SU-DHL-6 (cell line): ENCODE measurements at regions not wholly inside any gene's neighbourhood (a gene's known extent, or its start where the extent isn't known, plus 50 kb on each side); places are given as distances from the start of the nearest gene placed in this dataset.

Experiments
- H2AFZ ChIP-seq: fragments of 200-600 bp; sonication (generic); 2 replicates; pipeline ENCODE4 v1.6.1; 2014; ENCODE audit warnings: low read depth, mild to moderate bottlenecking, moderate library complexity, mixed read lengths, antibody characterized with exemption, low read length; ENCODE audit not compliant: severe bottlenecking
- H3F3A ChIP-seq: fragments of 200-600 bp; shearing (Covaris generic); 2 replicates; pipeline ENCODE4 v1.6.0; 2016; ENCODE audit warnings: antibody characterized with exemption, mild to moderate bottlenecking; ENCODE audit not compliant: insufficient read depth
- H3K27ac ChIP-seq: fragments of 200-600 bp; sonication (generic); 2 replicates; pipeline ENCODE4 v1.5.1; 2016; ENCODE audit warnings: low read depth, mild to moderate bottlenecking, low read length, moderate library complexity, mixed read lengths
- H3K27me3 ChIP-seq: fragments of 200-600 bp; sonication (generic), shearing (Covaris generic); 2 replicates; pipeline ENCODE4 v1.6.0; 2014; ENCODE audit warnings: mild to moderate bottlenecking, low read length
- H3K36me3 ChIP-seq: fragments of 200-600 bp; sonication (generic); 2 replicates; pipeline ENCODE4 v1.6.1; 2014; ENCODE audit warnings: mild to moderate bottlenecking, low read length, mixed read lengths
- H3K4me2 ChIP-seq: fragments of 300-600, 200-600 bp; shearing (Covaris generic), sonication (generic); 2 replicates; pipeline ENCODE4 v1.6.0; 2014; ENCODE audit warnings: low read length, low read depth, mild to moderate bottlenecking; ENCODE audit not compliant: poor library complexity, severe bottlenecking
- H3K4me3 ChIP-seq: fragments of 200-600 bp; sonication (generic); 2 replicates; pipeline ENCODE4 v1.5.1; 2014; ENCODE audit warnings: antibody characterized with exemption, low read length, mild to moderate bottlenecking, mixed read lengths; ENCODE audit not compliant: insufficient read depth, poor library complexity, severe bottlenecking
- H3K79me2 ChIP-seq: fragments of 200-600 bp; sonication (generic); 2 replicates; pipeline ENCODE4 v1.6.1; 2014; ENCODE audit warnings: mild to moderate bottlenecking, low read length, moderate library complexity; ENCODE audit not compliant: insufficient read depth
- H3K9ac ChIP-seq: fragments of 200-600 bp; sonication (generic); 2 replicates; pipeline ENCODE4 v1.7.0; 2014; ENCODE audit warnings: mild to moderate bottlenecking, low read length
- H3K9me2 ChIP-seq: fragments of 200-600 bp; sonication (generic); replicated peaks from 2 replicates; pipeline ENCODE4 v1.6.1; 2014; ENCODE audit warnings: low read length; ENCODE audit not compliant: insufficient read depth
- H3K9me3 ChIP-seq: fragments of 200-600 bp; sonication (generic); 2 replicates; pipeline ENCODE4 v1.6.1; 2014; ENCODE audit warnings: low read length, mixed read lengths; ENCODE audit not compliant: insufficient read depth
- H4K20me1 ChIP-seq: fragments of 200-600 bp; sonication (generic); 2 replicates; pipeline ENCODE4 v1.6.1; 2014; ENCODE audit warnings: low read depth, mild to moderate bottlenecking, antibody characterized with exemption, low read length, moderate library complexity, mixed read lengths
- CTCF ChIP-seq: fragments of 200-600 bp; sonication (generic); IDR thresholded peaks from one replicate; pipeline ENCODE4 v1.5.1; 2017; ENCODE audit warnings: antibody characterized with exemption, mild to moderate bottlenecking, low read length, moderate library complexity; ENCODE audit not compliant: insufficient read depth, poor library complexity, severe bottlenecking
- EZH2phosphoT487 ChIP-seq: fragments of 200-600 bp; sonication (generic), shearing (Covaris generic); conservative IDR thresholded peaks from 2 replicates; pipeline ENCODE4 v1.6.1; 2018; ENCODE audit warnings: mild to moderate bottlenecking, antibody characterized with exemption, low read length, moderate library complexity, mixed read lengths

GRCh38 chr6:4510906-4511640 is 265.1 kb upstream of the CDYL start:
- Histone ChIP-seq H3K9ac (no peak overlapping the region), H2AFZ (no peak overlapping the region), H3K27ac (no peak overlapping the region), H4K20me1 (no peaks in the 10 kb centered on the region), H3K9me2 (no peaks in the 10 kb centered on the region), H3K27me3 (no peaks in the 10 kb centered on the region), H3K9me3 (no peaks in the 10 kb centered on the region), H3F3A (no peaks in the 10 kb centered on the region), H3K36me3 (no peaks in the 10 kb centered on the region), H3K4me2 (no peak overlapping the region), H3K79me2 (no peaks in the 10 kb centered on the region), H3K4me3 (no peak overlapping the region)
- no peak for TF ChIP-seq CTCF
- no peak for TF ChIP-seq EZH2phosphoT487

DNA sequence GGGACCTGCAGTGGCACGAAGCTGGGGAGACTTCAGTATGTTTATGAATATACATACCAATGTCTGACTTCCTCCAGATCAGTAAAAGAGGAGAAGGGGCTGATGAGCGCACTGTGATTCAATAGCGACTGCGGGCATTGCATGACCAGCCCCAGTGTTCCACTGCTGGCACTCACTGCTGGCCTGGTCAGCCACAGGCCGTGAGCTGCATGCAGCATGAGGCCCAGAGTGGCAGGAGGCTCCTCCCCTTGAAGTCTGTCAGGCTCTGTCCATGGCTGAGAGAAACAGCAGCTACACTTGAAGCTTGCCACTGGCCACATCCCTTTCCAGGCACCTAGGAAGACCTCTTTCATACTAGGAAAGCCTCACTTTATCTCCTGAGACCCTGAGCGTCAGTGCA is 265.9 kb upstream of the CDYL start:
- no peak overlapping the region for H3K9ac ChIP-seq
- H3K27ac ChIP-seq = no peak overlapping the region
- no peaks in the 10 kb centered on the region for H3K36me3 ChIP-seq
- H4K20me1 ChIP-seq = no peaks in the 10 kb centered on the region
- no peaks in the 10 kb centered on the region for H3K9me2 ChIP-seq
- TF ChIP-seq CTCF (no peak), EZH2phosphoT487 (no peak)
- H3K4me2 ChIP-seq = no peak overlapping the region
- H3K4me3 ChIP-seq = no peak overlapping the region
- no peaks in the 10 kb centered on the region for H3F3A ChIP-seq
- H3K79me2 ChIP-seq = no peaks in the 10 kb centered on the region
- H3K27me3 ChIP-seq = no peaks in the 10 kb centered on the region
- no peaks in the 10 kb centered on the region for H3K9me3 ChIP-seq
- no peak overlapping the region for H2AFZ ChIP-seq

DNA sequence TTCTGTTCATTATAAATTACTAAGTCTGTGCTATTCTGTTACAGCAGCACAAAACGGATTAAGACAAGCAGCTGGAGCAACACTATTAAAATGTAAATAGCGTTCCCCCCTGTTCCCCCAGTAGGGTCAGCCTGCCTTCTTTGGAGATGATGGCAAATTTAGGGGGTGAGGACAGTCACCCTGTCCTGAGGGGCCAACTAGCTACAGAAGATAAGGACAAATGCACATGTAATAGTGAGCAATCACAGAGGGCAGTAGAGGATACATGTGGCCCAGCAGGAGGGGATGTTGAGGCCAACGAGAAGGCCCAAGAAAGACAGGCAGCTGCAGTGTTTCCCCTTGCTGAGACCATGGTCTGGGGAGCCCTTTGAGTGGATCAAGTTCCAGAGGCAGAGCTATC is 266.7 kb upstream of the CDYL start:
- H3F3A ChIP-seq = no peaks in the 10 kb centered on the region
- H3K27me3 ChIP-seq = no peaks in the 10 kb centered on the region
- no peaks in the 10 kb centered on the region for H4K20me1 ChIP-seq
- H3K9ac ChIP-seq = no peak overlapping the region
- no peak overlapping the region for H3K27ac ChIP-seq
- no peak overlapping the region for H3K4me3 ChIP-seq
- H3K4me2 ChIP-seq = no peak overlapping the region
- H3K9me2 ChIP-seq = no peaks in the 10 kb centered on the region
- H3K36me3 ChIP-seq = no peaks in the 10 kb centered on the region
- TF ChIP-seq CTCF (no peak), EZH2phosphoT487 (no peak)
- no peaks in the 10 kb centered on the region for H3K9me3 ChIP-seq
- H2AFZ ChIP-seq = no peak overlapping the region
- no peaks in the 10 kb centered on the region for H3K79me2 ChIP-seq
